CD4-positive, alpha-beta T cell treated with Interleukin-2 at 100 ng/mL for 4 hours (primary cell): ENCODE measurements at regions not wholly inside any gene's neighbourhood (a gene's known extent, or its start where the extent isn't known, plus 50 kb on each side); places are given as distances from the start of the nearest gene placed in this dataset.
A peak's percentile ranks its signal among the peaks of the same experiment; 100 is the strongest.
"Not testable (repeated sequence)": the region's sequence is repeated elsewhere in the genome, so short reads cannot be mapped to it uniquely, and the experiment has no call there.

Experiments
- DNase-seq: peaks from one replicate; pipeline ENCODE4 v3.0.0-alpha.2; 2020; ENCODE audit warnings: low spot score

DNA sequence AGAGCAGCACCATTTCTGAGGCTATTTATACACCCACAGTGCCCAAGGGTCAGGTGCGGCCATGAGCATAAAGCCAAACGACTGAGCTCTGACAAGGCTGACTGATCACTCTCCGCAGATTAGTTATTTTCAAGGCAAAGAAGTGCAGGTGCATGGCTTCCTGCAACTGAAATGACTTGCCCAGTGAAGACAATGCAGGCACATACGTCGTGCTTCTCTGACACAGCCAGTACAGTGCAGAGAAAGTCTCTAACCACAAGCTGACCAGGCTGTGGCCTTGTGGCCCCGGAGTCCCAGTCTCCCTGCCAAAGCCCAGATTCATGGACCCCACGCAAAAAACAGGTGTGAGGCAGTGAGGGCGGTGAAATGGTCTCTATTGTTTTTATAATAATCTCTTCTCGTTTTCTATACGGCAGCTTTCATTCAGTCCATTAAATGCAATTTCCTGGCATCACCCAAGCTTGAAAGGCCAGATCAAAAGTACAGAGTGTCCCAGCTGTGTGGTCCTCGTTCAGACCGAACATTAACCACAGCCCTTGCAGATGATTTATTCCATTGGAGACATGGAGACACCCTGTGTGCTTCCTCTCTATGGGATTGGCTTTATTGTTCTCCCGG is 447.0 kb upstream of the ID2 start:
- DNase-seq, result no peak

DNA sequence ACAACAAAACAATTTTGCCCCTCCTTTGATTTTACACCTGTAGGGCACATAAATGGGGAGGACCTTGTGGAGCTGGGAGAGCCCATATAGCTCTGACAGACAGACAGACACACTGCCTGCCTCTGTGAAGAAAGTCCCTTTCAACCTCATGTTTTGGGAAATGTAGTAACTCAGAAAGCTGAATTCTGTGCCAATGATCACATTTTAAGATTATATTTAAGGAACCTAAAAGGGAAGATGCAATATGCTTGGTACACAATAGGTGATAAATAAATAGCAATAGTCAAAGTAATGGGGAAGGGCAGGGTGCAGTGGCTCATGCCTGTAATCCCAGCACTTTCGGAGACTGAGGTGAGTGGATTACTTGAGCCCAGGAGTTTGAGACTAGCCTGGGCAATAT is 446.4 kb upstream of the ID2 start:
- DNase-seq, result no peak

DNA sequence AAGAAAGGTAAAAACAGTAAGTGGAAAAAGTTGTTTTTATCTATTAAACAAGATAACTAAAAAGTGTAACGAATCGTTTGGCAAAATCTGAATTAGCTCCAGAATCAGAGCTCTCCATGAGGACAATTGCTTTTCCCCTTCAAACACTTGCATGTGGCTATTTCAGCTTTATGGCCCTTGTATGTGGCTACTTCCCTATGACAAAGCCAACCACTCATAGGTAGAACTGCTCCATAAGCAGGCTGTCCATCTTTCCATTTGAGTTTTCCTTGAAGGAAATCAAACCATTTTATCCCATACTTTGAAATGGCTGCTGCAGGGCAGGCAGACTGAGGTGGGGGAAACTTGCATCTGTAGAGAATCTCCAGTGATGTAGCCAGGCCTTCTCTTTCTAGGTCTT is 445.5 kb upstream of the ID2 start:
- no peak for DNase-seq

DNA sequence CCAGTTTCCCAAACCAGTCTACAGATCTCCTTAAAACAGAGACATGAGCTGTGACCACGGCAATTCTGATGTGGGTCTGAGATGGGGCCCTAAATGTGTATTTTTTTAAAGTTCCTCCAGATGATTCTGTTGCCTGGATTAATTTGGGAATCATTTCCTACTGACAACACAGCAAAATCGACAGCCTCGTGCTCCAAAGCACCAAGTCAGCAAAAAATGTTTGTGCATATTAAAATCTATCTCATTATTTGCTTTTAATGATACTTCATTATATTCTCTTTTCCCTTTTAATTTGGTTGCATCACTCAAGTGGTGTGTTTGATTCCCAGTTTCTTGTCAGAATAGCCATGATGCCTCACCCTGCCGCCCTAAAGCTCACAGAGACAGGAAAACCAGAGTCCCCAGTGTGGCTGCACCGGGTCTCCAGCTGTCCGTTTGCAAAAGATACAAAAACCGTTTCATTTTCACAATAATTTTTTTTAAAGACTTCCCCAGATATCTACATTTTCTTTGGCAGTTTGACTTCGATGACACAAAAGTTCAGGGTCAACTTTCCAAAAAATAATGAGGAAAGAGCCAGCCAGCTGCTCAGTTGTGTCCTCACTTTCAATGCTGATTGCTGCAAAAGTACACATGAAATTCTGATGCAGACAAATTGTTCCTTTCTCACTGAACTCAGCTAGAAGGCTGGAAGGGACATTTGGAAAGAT is 443.2 kb upstream of the ID2 start:
- DNase-seq, result no peak

DNA sequence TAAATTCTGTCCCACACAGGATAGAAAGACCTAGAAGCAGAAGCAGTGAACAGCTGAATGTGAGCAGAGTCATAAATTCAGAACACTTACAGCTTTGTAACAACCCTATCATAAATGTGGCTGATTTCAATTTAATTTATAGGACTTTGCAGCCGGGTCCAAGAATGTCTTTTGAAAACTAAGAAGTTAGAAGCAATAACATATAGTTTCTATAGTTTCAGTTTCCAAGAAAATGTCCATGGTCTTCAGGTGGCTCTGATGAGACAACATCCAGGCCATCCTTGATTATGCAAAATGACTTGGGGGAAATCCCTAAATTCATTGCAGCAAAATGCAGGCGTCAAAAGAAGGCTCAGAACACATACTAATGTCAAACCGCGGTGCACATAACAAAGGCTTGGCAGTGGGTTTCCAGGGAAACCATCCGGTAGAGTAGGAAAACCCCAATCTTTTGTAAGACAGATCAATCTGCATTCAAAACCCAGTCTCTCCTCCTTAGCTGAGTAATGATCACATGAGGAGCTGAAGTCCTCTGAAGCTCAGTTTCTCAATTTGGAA is 442.2 kb upstream of the ID2 start:
- peak; percentile 25 for DNase-seq

DNA sequence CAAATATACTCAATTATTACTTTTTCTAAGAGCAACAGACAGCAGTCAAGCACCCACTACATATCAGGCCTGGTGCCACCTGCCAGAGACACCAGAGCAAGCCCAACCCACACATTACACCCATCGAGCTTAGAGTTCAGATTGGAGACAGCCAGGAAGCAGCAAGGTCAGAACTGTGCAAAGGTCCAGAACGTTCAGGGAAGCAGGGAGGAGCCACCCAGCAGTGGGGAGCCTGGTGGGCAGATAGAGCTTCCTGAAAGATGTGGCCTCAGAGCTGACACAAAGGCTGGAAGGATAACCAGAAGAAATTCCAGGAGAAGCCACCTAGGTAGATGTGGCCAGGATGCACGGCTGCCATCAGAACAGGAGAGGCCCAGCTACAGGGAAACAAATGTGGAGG is 440.5 kb upstream of the ID2 start:
- DNase-seq, result no peak

DNA sequence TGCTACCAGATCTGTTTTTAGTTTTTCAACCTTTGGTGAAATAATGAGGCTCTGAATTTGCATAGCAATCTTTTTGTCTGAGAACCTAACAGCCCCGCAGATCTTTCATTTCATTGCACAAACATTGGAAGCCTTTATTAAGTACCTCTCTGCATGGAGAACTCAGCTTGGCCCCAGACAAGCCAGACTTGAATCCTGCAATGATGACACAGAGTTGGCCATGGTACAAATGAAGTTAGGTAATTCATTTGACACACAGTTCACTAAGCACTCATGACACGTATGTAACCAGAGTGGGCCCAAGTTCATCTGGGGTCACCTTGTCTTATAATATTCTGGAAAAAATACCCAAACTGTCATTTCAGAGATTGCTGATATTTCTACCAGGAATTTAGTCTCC is 439.1 kb upstream of the ID2 start:
- DNase-seq, result no peak

DNA sequence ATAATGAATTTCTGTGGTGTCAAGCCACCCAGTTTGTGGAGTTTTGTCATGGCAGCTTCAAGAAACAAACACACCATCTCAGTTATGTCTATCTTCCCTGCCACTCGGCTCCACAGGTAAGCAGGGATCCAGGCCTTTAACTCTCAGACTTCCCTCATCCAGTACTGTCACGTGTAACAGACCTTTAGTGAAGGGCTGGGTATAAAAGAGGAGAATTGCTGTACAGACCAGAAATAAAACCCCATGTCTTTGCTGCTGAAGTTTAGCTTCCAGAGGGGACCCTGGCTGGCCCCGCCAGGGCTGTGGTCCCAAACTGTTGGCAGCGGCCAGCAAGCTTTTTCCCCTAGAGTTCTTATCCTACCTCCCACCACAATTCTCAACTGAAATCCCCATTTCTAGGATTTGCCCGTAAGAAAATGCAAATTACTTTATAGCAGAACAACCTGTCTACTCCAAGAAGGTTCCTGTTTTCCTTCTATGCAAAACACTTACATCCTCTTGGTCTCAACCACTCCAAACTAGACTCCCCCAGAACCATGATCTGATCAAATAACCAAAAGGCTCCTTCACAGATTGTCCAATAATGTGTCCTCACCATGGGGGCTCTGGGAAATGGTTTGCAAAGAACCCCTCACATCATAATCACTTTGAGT is 438.0 kb upstream of the ID2 start:
- no peak for DNase-seq

DNA sequence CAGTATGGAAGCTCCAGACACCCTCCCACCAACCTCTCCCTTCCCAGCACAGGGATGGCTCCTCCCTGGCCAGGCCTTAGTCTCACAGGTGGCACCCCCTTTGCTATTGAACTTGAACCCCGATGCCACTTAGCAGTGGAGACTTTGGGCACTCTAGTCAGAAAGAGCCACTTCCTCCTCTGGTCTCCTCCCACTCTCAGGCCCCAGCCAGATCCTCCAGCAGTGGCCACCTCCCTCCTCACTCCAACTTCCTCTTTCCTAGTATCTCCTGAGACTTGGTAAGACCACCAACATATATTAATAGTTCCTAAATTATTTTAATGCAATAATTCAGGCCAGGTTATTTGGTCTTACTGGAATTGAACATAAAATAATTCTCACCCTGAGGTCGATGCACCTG is 437.2 kb upstream of the ID2 start:
- DNase-seq, result no peak

DNA sequence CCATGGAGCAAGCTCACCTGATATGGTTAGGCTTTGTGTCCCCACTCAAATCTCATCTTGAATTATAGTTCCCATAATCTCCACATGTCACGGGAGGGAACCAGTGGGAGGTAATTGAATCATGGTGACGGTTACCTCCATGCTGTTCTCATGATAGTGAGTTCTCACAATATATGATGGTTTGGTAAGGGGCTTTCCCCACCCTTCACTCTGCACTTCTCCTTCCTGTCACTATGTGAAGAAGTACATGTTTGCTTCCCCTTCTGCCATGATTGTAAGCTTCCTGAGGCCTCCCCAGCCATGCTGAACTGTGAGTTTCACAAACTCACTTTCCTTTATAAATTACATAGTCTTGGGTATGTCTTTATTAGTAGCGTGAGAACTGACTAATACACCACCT is 435.7 kb upstream of the ID2 start:
- no peak for DNase-seq

DNA sequence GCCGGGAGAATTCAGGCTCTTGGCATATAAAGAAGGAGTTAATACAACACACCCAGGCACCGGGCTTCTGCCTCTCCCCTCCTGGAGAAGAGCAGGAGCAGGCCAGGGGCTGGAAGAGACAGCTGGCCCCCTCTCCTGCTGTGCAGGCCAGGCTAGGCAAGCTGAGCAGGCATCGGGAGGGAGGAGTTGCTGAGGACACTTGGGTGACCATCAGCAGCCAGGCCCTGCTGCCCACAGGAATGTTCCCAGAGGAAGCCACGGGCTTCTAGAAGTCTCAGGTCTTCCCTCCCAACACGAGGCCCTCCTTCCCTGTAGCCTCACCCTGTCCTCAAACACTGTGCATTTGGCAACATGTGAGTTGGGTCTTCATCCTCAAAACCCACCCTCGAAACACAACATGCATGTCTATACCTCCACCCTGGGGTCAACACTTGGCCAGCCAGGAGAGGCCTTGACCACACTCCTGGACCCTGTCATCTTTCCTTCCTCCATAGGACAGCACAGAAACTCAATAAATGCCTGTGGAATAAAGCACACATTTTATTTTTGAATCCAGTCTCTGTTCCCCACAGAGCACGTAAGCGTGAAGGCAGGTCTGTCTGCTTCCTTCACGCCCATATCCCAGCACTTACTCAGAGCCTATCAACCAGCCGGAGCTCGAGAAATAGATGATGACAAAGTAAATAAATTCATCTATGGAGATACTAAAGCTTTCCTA is 433.8 kb upstream of the ID2 start:
- no peak for DNase-seq

DNA sequence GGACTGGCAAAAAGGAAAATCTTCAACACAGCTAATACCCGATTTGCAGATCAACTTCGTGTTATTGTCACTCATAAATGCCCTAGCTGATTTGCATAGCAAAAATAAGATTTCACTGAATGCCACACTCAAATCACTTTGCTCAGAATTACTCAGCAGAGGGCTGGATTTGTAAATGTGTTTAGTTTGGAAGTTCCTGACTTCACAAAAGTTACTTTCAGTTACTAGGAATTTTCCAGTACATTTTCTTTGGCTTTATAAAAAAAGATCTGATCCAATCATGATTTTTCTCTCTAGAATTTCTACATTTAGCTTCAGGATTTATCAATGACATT is 433.3 kb upstream of the ID2 start:
- DNase-seq, result no peak

DNA sequence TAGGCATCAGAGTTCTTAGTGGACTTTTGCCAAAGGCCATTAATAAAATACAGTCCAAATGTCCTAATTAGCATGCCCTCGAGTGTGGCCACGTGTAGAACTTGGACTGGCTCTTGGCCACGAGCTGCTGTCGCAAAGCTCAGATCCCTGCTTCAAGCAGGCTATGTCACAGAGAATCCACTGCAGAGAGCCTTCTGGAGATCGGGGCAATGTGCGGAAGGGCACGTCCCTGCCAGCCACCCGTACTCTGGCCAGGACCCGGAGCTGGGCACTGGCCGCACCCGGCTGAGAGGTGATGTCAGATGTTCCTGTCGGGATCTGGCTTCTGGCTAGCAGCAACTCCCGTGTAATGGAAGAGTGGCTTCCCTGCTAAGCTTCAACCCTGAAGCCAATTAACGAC is 432.7 kb upstream of the ID2 start:
- no peak for DNase-seq

DNA sequence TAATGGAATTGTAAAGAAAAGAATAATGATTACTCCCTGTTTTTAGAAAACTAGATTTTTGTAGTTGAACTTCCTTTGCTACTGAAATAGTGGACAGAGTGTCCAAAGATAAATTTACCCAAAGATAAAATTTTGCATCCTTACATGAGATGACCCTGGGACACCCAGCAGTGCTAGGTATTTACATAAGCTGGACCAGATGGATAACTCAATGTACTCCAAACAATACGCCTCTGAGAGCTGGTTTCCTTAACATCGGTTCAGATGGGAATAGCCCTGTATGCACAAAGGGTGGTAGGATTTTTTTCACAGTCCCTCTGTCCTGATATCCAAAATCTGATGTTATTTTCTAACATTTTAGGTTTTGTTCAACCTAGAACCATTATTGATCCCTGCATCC is 432.1 kb upstream of the ID2 start:
- DNase-seq, result no peak

DNA sequence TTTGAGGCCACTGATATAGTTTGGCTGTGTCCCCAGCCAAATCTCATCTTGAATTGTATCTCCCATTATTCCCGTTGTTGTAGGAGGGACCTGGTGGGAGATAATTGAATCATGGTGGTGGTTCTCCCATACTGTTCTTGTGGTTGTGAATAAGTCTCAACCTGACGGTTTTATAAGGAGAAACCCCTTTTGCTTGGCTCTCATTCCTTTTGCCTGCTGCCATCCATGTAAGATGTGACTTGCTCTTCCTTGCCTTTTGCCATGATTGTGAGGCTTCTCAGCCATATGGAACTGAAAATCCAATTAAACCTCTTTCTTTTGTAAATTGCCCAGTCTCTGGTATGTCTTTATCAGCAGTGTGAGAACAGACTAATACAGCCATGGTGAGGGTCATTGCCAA is 431.6 kb upstream of the ID2 start:
- not testable (repeated sequence) for DNase-seq

DNA sequence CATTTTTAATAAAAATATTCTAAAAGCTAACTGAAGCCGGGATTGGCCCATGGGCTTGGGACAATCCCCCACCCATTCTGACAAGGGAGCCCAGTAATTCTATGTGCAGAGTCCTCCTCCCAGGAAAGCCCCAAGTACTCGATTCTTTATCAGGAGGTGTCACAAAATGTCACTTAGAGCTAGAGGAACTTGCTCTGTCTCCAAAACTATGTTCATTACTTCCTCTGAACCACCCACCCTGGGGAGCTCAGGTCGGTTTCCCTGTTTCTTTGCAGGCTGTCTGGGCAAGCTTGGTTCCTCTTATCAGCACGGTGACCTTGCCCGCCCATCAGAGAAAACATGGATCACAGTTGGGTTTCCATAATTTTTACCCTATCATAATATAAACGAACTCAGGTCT is 430.6 kb upstream of the ID2 start:
- no peak for DNase-seq

DNA sequence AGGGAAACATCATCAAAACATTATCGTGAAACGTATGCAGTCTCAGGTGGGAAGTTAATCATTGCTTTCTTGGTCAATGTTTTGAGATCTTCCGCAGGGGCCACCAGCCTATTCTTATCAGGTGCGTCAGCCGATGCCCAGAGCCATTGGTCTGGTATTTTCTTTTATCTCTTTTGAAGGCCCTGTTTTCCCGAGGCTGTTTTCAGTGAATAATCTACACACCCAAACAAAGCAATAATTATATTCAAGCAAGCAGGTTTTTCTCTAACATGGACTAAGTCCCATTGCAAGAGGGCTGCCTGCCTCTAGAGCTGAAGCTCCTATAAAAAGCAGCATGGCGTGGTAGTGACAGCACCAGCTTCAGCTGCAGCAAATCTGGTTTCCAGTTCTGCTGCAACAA is 430.0 kb upstream of the ID2 start:
- no peak for DNase-seq

DNA sequence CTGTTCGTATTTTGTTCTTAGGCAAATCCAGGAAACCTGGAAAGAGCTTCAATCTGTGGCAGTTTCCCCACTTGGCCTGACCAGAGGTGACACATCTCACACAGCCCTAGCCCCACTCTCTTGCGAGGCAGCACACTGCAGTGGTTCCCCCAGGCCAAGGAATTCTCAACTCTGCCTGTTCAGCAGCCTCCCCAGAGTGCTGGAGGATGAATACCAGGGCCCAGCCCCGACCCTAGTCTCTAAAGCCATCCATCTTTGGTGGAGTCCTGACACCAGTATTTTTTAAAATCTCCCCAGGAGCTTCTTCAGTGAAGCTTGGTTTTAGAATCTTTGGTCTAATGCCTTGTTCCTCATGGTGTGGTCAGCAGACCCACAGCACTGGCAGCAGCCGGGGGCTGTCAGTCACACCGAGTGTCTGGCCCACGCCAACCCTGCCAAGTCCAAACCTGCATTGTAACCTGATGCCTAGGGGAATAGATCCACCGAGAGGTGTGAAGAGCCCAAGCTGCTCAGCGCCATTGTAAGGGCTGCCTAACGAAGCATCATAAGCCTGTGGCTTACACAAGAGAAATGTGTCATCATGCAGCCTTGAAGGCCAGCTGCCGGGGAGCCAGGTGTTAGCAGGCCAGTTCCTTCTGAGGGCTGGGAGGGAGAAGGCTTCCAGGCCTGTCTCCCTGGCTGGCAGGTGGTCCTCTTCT is 428.7 kb upstream of the ID2 start:
- DNase-seq, result no peak

DNA sequence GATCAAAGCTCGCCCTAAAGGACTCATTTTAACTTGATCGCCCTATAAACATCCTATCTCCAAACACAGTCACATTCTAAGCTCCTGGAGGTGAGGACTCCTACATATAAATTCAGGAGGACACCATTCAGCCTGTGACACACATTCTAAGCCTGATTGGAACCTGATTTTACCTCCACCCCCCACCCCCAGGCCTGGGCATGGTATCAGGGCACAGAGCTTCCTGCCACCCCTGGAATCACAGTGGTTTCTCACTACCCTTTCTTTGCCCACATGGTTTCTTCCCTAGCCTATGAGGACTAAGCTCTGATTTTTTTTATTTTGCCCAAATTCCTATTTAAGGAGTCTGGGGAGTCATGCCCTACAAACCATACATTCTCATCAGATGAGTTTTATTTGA is 428.1 kb upstream of the ID2 start:
- DNase-seq, result no peak

DNA sequence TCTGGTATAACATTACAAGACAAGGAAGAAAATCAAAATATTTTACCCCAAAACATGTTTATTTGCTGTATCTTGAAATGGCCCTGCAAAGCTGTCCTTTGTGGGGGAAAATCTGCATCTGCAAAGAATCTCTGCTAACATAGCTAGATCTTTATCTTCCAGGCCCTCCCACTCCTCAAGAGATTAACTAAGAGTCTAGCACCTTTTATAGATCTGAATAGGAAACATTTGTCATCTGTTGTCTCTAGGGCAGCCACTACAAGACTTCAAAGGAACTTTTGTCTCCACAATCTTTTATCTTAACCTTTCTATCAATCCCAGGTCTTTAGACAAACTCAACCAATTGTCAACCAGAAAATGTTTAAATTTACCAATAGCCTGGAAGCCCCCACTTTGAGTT is 427.6 kb upstream of the ID2 start:
- not testable (repeated sequence) for DNase-seq

DNA sequence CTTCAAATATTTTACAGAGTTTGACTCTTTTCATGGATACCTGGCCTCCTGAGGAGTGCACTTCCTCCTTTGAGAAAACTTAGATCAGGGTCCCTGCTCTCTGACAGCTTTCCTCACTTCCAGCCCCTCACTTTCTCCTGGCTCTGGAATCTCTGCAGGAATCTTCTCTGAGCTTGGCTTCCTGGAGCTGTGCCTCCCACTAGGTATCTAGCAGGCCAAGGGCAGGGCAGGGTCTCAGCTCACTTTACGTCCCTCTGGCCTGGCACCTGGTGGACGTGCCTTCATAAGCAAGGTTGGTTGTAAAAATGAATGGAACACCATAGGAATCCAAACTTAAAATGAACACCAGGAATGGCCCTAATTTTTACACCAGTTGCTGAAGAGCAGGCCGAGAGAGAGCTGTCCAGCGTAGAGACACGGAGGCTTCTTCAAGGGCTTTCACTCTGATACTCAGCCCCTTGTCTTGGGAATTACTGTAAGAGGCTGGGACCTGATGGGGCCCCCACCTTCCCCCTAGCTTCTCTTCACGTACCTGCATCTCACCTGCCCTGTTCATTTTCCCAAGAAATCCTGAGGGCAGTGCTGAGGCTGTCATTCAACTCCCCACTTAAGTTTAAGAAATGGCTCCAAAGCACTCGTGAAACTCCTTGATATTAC is 426.9 kb upstream of the ID2 start:
- no peak for DNase-seq

DNA sequence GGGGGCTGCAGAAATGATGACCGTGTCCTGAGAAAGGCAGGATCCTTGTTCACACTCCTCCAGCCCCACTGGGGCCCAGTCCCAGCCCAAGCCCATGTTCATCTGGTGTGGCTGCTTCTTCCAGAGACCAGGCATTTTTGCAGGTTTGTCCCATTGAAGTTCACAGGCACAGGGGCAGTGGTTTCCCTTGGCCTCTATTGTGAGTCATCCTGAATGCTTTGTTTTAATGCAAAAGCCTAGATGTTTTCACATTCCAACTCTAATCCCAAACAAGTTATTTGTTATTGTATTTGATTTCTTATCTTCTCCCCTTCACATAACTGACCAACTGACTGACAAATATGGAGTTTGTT is 426.4 kb upstream of the ID2 start:
- no peak for DNase-seq
